Neural progenitor cell (in vitro differentiated cells): ENCODE measurements at regions not wholly inside any gene's neighbourhood (a gene's known extent, or its start where the extent isn't known, plus 50 kb on each side); places are given as distances from the start of the nearest gene placed in this dataset.

Experiments
- DNase-seq: peaks from one replicate; pipeline ENCODE4 v3.0.0-alpha.2; 2016; ENCODE audit warnings: low spot score
- H2AFZ ChIP-seq: fragments of 200-600 bp; sonication (generic); replicated peaks from 2 replicates; pipeline ENCODE4 v1.6.1; 2016; ENCODE audit warnings: antibody characterized with exemption
- H3F3A ChIP-seq: fragments of 200-600 bp; sonication (generic); 2 replicates; pipeline ENCODE4 v1.6.1; 2016; ENCODE audit warnings: antibody characterized with exemption, low read depth
- H3K27ac ChIP-seq: fragments of 200-600 bp; sonication (generic); 2 replicates; pipeline ENCODE4 v1.5.1; 2016; ENCODE audit warnings: mild to moderate bottlenecking
- H3K27me3 ChIP-seq: fragments of 200-600 bp; sonication (generic); 2 replicates; pipeline ENCODE4 v1.6.1; 2016; ENCODE audit warnings: mild to moderate bottlenecking, moderate library complexity
- H3K36me3 ChIP-seq: fragments of 200-600 bp; sonication (generic); 2 replicates; pipeline ENCODE4 v1.5.1; 2016
- H3K4me1 ChIP-seq: fragments of 200-600 bp; sonication (generic); 2 replicates; pipeline ENCODE4 v1.6.1; 2016; ENCODE audit warnings: mixed run types
- H3K4me2 ChIP-seq: fragments of 200-600 bp; sonication (generic); 2 replicates; pipeline ENCODE4 v1.6.1; 2016
- H3K4me3 ChIP-seq: fragments of 200-600 bp; sonication (generic); 2 replicates; pipeline ENCODE4 v1.5.1; 2016
- H3K79me2 ChIP-seq: fragments of 200-600 bp; sonication (generic); 2 replicates; pipeline ENCODE4 v1.6.1; 2016; ENCODE audit warnings: low read depth
- H3K9ac ChIP-seq: fragments of 200-600 bp; sonication (generic); 2 replicates; pipeline ENCODE4 v1.6.1; 2016
- H3K9me3 ChIP-seq: fragments of 200-600 bp; sonication (generic); 2 replicates; pipeline ENCODE4 v1.5.1; 2016; ENCODE audit warnings: low read depth
- H4K20me1 ChIP-seq: fragments of 200-600 bp; sonication (generic); 2 replicates; pipeline ENCODE4 v1.6.1; 2016; ENCODE audit warnings: low read depth
- H3K27ac Mint-ChIP-seq: 3 replicates; pipeline ENCODE4 v1.8.0; 2021; ENCODE audit warnings: mixed read lengths
- H3K27me3 Mint-ChIP-seq: 2 replicates; pipeline ENCODE4 v1.8.0; 2022; ENCODE audit warnings: low read depth, mild to moderate bottlenecking, inconsistent platforms, moderate library complexity, mixed read lengths; ENCODE audit not compliant: insufficient read depth
- H3K36me3 Mint-ChIP-seq: 3 replicates; pipeline ENCODE4 v1.8.0; 2021; ENCODE audit warnings: mixed read lengths
- H3K4me1 Mint-ChIP-seq: 3 replicates; pipeline ENCODE4 v1.8.0; 2021; ENCODE audit warnings: mixed read lengths
- H3K4me3 Mint-ChIP-seq: 3 replicates; pipeline ENCODE4 v1.8.0; 2021; ENCODE audit warnings: mild to moderate bottlenecking, moderate library complexity, mixed read lengths
- H3K9me3 Mint-ChIP-seq: 3 replicates; pipeline ENCODE4 v1.8.0; 2020; ENCODE audit warnings: mixed read lengths
- EZH2 ChIP-seq: fragments of 200-600 bp; sonication (generic); IDR thresholded peaks from 2 replicates; pipeline ENCODE4 v1.6.1; 2017; ENCODE audit warnings: antibody characterized with exemption, mild to moderate bottlenecking, moderate library complexity
- EZH2phosphoT487 ChIP-seq: fragments of 200-600 bp; sonication (generic); IDR thresholded peaks from 2 replicates; pipeline ENCODE4 v1.6.1; 2017; ENCODE audit warnings: antibody characterized with exemption
- TF ChIP-seq, protein P1 (sequence below): fragments of 200-600 bp; sonication (generic); IDR thresholded peaks from 2 replicates; pipeline ENCODE4 v1.5.1; 2017; ENCODE audit warnings: antibody characterized with exemption, mild to moderate bottlenecking

DNA sequence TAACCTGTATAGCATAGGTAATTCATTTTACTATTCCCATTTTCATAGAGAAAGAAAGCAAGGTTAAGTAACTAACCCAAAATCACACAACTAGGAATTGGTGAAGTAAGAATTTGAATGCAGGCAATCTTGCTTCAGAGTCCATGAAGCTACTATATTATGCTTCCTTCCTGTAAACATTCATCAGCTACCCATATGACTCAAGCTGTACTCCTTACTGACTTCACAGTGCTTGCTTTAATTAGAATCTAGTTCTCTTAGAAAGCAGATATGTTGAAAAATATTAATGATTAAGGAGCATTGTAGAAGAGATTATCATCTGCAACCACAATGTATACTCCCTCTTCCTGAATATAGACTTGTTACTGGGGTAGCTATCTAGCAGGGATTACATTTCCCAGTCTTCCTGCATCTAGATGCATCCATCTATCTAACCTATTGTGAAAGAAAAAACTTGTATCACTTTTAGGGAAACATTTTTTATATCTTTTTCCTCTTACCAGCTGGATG lies 961.6 kb upstream of the CHAC2 start:
- no peaks in the 10 kb centered on the region for H3F3A ChIP-seq
- Mint-ChIP-seq H3K36me3 (no peaks in the 10 kb centered on the region), H3K4me1 (no peaks in the 10 kb centered on the region), H3K27ac (no peak overlapping the region), H3K27me3 (no peaks in the 10 kb centered on the region), H3K9me3 (no peaks in the 10 kb centered on the region), H3K4me3 (no peak overlapping the region)
- H3K27me3 ChIP-seq = no peaks in the 10 kb centered on the region
- H3K4me3 ChIP-seq = no peak overlapping the region
- H3K9me3 ChIP-seq = no peaks in the 10 kb centered on the region
- DNase-seq = no peak
- no peaks in the 10 kb centered on the region for H3K36me3 ChIP-seq
- H2AFZ ChIP-seq = no peak overlapping the region
- TF ChIP-seq, protein P1, sequence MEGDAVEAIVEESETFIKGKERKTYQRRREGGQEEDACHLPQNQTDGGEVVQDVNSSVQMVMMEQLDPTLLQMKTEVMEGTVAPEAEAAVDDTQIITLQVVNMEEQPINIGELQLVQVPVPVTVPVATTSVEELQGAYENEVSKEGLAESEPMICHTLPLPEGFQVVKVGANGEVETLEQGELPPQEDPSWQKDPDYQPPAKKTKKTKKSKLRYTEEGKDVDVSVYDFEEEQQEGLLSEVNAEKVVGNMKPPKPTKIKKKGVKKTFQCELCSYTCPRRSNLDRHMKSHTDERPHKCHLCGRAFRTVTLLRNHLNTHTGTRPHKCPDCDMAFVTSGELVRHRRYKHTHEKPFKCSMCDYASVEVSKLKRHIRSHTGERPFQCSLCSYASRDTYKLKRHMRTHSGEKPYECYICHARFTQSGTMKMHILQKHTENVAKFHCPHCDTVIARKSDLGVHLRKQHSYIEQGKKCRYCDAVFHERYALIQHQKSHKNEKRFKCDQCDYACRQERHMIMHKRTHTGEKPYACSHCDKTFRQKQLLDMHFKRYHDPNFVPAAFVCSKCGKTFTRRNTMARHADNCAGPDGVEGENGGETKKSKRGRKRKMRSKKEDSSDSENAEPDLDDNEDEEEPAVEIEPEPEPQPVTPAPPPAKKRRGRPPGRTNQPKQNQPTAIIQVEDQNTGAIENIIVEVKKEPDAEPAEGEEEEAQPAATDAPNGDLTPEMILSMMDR = no peak
- TF ChIP-seq EZH2phosphoT487 (no peak), EZH2 (no peak)
- H4K20me1 ChIP-seq = no peaks in the 10 kb centered on the region
- H3K4me2 ChIP-seq = no peak overlapping the region
- no peaks in the 10 kb centered on the region for H3K4me1 ChIP-seq
- H3K79me2 ChIP-seq = no peaks in the 10 kb centered on the region
- no peak overlapping the region for H3K27ac ChIP-seq
- H3K9ac ChIP-seq = no peak overlapping the region

DNA sequence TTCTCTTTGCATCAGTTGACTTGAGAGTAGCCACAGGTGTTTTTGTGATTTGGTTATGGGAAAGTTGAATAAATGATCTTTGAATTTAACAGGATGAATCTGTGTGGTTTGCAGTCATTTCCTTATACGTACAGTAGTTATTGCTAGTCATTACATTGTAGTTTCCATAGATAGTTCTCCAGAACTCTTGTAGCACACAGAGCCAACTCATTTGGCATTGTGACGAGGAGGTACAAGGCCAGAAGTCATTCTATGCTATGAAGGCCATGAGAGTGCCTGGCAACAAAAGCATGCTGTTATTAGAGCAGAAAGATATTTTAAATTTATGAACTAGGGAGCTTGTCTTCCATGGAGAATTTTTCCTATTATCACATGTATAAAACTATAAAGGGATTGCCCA lies 973.0 kb upstream of the CHAC2 start:
- Mint-ChIP-seq H3K9me3 (peaks cover 11% of the 10 kb centered on the region), H3K4me1 (peaks cover 6% of the 10 kb centered on the region), H3K36me3 (no peaks in the 10 kb centered on the region), H3K27me3 (no peaks in the 10 kb centered on the region), H3K27ac (no peak overlapping the region), H3K4me3 (no peak overlapping the region)
- H3K79me2 ChIP-seq = no peaks in the 10 kb centered on the region
- H3K9me3 ChIP-seq = no peaks in the 10 kb centered on the region
- H2AFZ ChIP-seq = no peak overlapping the region
- no peaks in the 10 kb centered on the region for H3K36me3 ChIP-seq
- H3F3A ChIP-seq = no peaks in the 10 kb centered on the region
- no peaks in the 10 kb centered on the region for H4K20me1 ChIP-seq
- H3K4me3 ChIP-seq = no peak overlapping the region
- H3K27me3 ChIP-seq = no peaks in the 10 kb centered on the region
- H3K9ac ChIP-seq = no peak overlapping the region
- TF ChIP-seq, protein P1 = no peak
- TF ChIP-seq EZH2 (no peak), EZH2phosphoT487 (no peak)
- no peaks in the 10 kb centered on the region for H3K4me1 ChIP-seq
- DNase-seq = no peak
- no peak overlapping the region for H3K27ac ChIP-seq
- no peak overlapping the region for H3K4me2 ChIP-seq

DNA sequence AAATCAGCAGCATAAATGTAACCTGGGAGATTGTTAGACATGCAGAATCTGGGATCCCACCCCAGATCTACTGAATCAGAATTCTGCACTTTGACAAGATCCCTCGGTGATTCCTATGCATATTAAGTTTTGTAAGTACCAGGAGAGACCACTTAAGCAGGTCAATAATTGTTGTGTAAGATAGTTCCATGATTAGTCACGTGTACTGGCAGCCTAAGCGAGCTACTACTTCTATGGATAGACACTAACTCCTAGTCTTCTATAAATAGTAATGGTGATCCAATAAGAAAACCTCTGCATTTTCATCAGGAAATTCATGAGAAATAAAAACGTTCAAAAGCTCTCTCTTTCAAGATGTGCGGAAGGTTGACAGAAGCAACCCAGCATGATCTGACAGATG lies 988.2 kb upstream of the CHAC2 start:
- H3K4me3 Mint-ChIP-seq = no peak overlapping the region
- H3K27me3 Mint-ChIP-seq = no peaks in the 10 kb centered on the region
- no peak for DNase-seq
- no peaks in the 10 kb centered on the region for H3K79me2 ChIP-seq
- H3K36me3 ChIP-seq = no peaks in the 10 kb centered on the region
- no peaks in the 10 kb centered on the region for H3K27me3 ChIP-seq
- H3K4me3 ChIP-seq = no peak overlapping the region
- TF ChIP-seq EZH2 (no peak), EZH2phosphoT487 (no peak)
- TF ChIP-seq, protein P1 = no peak
- no peak overlapping the region for H3K4me2 ChIP-seq
- H3K9me3 ChIP-seq = no peaks in the 10 kb centered on the region
- no peak overlapping the region for H3K9ac ChIP-seq
- H3K27ac Mint-ChIP-seq = no peak overlapping the region
- no peaks in the 10 kb centered on the region for H3K36me3 Mint-ChIP-seq
- no peaks in the 10 kb centered on the region for H3F3A ChIP-seq
- H2AFZ ChIP-seq = no peak overlapping the region
- no peaks in the 10 kb centered on the region for H3K9me3 Mint-ChIP-seq
- H3K4me1 ChIP-seq = no peaks in the 10 kb centered on the region
- H4K20me1 ChIP-seq = no peaks in the 10 kb centered on the region
- H3K27ac ChIP-seq = no peak overlapping the region
- H3K4me1 Mint-ChIP-seq = no peaks in the 10 kb centered on the region

DNA sequence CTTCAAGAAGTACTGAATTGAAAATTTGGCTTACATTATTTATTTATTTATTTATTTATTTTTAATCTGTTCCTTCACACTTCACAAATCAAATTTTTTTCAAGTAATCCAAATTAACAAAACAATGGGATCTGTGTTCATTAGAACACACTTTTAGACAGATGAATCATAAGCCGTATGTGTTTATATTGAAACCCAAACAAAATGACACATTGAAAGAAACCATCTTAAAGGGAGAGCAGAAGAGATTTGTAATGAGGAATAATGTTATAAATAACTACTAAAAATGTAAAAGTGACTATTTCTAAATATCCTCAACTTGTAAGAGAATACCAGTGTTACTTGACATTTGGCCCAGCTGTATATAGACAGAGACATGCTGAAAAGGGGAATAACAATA lies 991.0 kb upstream of the CHAC2 start:
- DNase-seq = no peak
- Histone ChIP-seq H3K79me2 (no peaks in the 10 kb centered on the region), H3K27ac (no peak overlapping the region), H3F3A (no peaks in the 10 kb centered on the region), H3K4me3 (no peak overlapping the region), H4K20me1 (no peaks in the 10 kb centered on the region), H3K4me1 (no peaks in the 10 kb centered on the region), H3K9me3 (no peaks in the 10 kb centered on the region), H3K4me2 (no peak overlapping the region), H3K27me3 (no peaks in the 10 kb centered on the region), H3K36me3 (no peaks in the 10 kb centered on the region), H3K9ac (no peak overlapping the region), H2AFZ (no peak overlapping the region)
- Mint-ChIP-seq H3K4me1 (no peaks in the 10 kb centered on the region), H3K36me3 (no peaks in the 10 kb centered on the region), H3K27ac (no peak overlapping the region), H3K4me3 (no peak overlapping the region), H3K9me3 (peaks cover 4% of the 10 kb centered on the region), H3K27me3 (no peaks in the 10 kb centered on the region)
- TF ChIP-seq EZH2phosphoT487 (no peak), EZH2 (no peak)
- TF ChIP-seq, protein P1 = no peak
